ENCODE measurements at regions not wholly inside any gene's neighbourhood (a gene's known extent, or its start where the extent isn't known, plus 50 kb on each side); places are given as distances from the start of the nearest gene placed in this dataset.

DNA sequence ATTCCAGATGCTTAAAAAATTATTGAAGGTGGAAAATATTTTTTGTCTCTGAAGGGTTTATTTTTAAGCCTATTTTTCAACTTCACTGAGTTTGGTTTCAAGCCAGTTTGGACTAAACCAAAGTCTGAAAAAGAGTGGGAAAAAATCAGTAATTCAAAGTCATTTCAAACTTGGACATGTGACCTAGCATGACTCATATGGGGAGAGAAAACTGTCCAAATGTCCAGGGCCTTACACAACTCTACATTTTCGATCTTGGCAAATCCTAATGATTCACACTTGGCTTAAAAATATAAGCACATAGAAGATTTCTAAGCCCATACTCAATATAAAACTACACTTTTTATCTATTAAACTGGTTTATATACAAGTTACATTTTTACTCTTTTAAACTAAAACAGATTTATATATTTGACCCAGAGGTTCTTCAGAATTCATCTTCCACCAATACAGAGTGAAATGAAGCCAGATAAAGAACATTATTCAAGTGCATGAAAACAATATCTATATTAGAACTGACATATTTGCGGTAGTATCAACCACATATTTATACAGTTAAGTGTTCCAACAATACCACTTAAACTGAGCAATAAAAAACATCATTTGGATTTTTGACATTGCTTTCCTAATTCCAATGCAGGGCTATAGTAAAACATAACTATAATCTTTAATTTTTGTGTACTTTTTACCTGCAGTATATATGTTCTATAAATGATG is 110.3 kb upstream of the TCF21 start (continued):
- TF ChIP-seq ZNF449 (CRISPR knock-in tag; IDR thresholded peaks at IDR 0.05): peak; percentile 22; the same call in 1 of the 2 replicates
- no peak for TF ChIP-seq EWSR1 (IDR thresholded peaks at IDR 0.05; ENCODE audit: borderline replicate concordance, low read depth, partially characterized antibody)
- no peak for TF ChIP-seq POU5F1 (IDR thresholded peaks at IDR 0.05; ENCODE audit: borderline replicate concordance, low read depth, low read length, partially characterized antibody)
- peak; percentile 90 for TF ChIP-seq FOSL1 (tag; conservative IDR thresholded peaks at IDR 0.05)
- no peak for TF ChIP-seq CTBP1 (IDR thresholded peaks at IDR 0.05; ENCODE audit: borderline replicate concordance)
- TF ChIP-seq RBM22 (IDR thresholded peaks at IDR 0.05; ENCODE audit: low read depth, low read length, poor library complexity, severe bottlenecking): no peak
- TF ChIP-seq ZNF644 (tag; IDR thresholded peaks at IDR 0.05; ENCODE audit: low read depth): no peak
- peak; percentile 32; the same call in 1 of the 2 replicates for TF ChIP-seq FOXM1 (IDR thresholded peaks at IDR 0.05; ENCODE audit: low read depth)
- TF ChIP-seq FOXM1 (CRISPR knock-in tag; IDR thresholded peaks at IDR 0.05; ENCODE audit: low read depth): no peak
- TF ChIP-seq JUND (IDR thresholded peaks at IDR 0.05; ENCODE audit: borderline replicate concordance, low read depth, low read length): peak; percentile 75; the same call in 1 of the 2 replicates
- TF ChIP-seq JUND (tag; IDR thresholded peaks at IDR 0.05; ENCODE audit: borderline replicate concordance, low read depth, low read length): peak; percentile 71; the same call in 2 of the 3 replicates
- TF ChIP-seq CHAMP1 (IDR thresholded peaks at IDR 0.05): no peak
- TF ChIP-seq, protein P1, sequence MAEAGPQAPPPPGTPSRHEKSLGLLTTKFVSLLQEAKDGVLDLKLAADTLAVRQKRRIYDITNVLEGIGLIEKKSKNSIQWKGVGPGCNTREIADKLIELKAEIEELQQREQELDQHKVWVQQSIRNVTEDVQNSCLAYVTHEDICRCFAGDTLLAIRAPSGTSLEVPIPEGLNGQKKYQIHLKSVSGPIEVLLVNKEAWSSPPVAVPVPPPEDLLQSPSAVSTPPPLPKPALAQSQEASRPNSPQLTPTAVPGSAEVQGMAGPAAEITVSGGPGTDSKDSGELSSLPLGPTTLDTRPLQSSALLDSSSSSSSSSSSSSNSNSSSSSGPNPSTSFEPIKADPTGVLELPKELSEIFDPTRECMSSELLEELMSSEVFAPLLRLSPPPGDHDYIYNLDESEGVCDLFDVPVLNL (CRISPR knock-in tag; IDR thresholded peaks at IDR 0.05; ENCODE audit: low read depth): no peak
- TF ChIP-seq RAD51 (IDR thresholded peaks at IDR 0.05; ENCODE audit: borderline replicate concordance, low read depth): peak; percentile 62
- 0 out of 2 replicates have a peak, but pooled peaks have one; percentile 9 for TF ChIP-seq CEBPB (tag; IDR thresholded peaks at IDR 0.05)
- TF ChIP-seq, protein P2, sequence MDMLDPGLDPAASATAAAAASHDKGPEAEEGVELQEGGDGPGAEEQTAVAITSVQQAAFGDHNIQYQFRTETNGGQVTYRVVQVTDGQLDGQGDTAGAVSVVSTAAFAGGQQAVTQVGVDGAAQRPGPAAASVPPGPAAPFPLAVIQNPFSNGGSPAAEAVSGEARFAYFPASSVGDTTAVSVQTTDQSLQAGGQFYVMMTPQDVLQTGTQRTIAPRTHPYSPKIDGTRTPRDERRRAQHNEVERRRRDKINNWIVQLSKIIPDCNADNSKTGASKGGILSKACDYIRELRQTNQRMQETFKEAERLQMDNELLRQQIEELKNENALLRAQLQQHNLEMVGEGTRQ (CRISPR knock-in tag; IDR thresholded peaks at IDR 0.05): peak; percentile 71
- peak; percentile 67 for TF ChIP-seq MYBL2 (IDR thresholded peaks at IDR 0.05; ENCODE audit: low read depth)
- TF ChIP-seq MYBL2 (CRISPR knock-in tag; IDR thresholded peaks at IDR 0.05; ENCODE audit: borderline replicate concordance): no peak
- no peak for TF ChIP-seq TGIF2 (CRISPR knock-in tag; IDR thresholded peaks at IDR 0.05)

Data from K562 (cell line).